ENCODE measurements at regions not wholly inside any gene's neighbourhood (a gene's known extent, or its start where the extent isn't known, plus 50 kb on each side); places are given as distances from the start of the nearest gene placed in this dataset.

DNA sequence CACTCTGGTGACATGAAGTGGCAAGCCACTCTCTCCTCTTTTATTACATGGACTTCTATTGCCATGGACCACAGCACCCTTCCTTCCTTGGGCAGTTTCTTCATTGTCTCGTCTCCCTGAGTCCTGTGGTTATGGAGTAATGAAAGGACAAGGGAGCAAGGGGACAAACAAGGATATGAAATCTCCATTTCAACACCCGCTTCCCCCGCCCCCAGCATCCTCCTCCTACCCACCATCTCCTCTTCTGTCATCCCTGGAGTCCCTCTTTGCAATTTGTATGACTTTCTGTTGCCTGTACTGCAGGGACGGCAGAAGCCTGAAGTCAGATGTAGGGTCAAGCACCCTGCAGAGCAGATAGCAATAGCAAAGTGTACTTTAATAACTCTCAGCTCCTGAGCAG is 300.7 kb upstream of the CLINT1 start:
- DNase-seq (ENCODE audit: low spot score), result no peak

DNA sequence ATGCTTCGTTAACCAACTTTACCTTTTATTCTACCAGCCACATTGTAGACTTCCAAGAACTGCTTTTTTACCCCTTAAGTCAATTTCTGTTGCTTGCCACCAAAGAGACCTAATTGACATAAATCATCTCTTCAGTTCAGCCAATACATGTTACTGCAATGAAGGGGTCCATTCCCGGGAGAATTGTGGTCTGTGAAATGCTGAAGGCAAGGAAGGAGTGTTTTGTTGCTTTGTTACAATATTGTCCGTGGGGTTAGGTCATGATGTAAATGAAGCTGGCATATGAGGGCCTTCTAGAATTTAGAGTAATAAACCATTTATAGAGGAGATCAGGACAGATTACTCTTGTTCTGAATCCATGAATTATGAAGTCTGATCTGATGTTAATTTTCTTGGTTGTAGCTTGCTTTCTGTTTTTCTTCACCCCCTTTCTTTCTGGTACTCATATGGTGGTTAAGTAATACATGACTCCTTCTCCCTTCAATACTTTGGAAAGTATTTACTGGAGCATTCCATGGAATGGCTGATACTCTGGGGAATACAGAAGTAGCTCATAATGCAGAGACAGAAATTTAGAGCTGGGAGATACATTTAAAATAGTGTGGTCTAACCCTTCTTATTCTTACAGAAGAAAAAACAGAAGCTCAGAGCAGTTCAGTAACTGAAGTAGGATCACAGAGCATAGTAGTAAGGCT is 297.0 kb upstream of the CLINT1 start:
- DNase-seq (ENCODE audit: low spot score), result no peak

DNA sequence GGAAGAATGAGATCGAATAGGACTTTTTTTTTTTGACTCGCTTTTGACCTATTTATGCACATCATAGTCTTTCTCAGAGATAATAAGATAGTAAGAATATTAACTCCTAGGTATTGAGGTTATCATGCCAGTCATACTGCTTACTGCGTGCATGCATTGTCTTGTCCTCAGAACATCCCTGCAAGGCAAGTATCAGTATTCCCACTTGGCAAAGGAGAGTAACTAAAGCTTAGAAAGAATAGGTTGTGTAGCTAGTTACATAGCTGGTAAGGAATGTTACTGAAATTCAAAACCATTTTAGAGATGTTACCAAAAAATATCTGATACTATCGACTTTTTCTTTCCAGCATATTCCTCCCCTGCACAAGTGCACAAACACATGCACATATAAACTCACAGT is 296.1 kb upstream of the CLINT1 start:
- no peak for DNase-seq (ENCODE audit: low spot score)

DNA sequence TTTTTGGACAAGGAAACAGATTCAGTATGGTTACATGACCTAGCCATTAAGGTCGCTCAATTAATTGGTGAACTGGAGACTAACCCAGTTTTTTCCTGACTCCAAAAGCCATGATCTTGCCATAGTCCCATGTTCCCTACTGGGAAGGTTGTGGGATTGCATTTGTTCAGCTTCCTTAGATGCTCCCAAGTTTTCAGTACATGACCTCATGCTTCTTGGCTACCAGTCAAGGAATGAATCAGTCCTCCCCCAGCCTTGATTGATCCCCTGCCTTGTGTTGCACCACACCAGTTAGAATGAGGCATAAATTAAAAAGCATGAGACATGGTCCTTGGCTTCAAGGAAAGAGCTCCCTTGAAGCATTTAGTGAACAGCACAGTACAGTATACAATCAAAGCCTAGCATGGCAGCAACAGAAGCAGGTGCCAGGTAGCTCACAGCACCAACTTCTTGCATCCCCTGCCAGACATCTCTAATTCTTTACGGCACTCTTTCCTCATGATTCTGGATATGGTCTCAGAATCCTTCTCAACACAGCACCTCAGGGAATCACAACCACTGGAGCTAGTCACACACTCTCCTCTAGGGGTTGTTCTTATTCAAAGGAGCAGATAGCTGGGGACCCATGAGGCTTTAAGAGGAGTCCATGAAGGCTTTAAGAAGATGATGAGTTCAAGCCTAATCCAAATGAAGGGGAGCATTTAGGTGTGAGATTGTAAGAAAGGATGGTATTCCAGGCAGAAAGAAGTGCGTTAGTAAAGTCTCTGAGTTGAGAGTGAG is 295.5 kb upstream of the CLINT1 start:
- no peak for DNase-seq (ENCODE audit: low spot score)

DNA sequence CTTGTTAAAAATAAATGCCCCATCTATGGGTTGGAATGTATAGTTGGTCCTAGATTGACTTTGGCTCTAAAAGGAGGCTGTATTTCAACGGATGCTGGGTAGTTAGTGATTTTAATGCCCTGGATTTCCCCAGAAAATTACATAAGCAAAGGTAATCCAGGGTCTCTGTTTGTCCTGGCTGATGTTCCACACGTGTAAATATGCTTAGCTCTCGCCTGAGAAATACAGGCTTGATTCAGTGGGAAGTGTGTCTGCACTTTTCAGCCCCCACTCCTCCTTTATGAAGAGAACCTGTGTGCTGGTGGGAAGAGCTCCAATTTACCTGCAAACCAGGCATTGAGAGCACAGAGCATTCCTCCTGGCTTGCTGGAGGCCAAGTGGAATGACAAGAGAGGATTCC is 294.6 kb upstream of the CLINT1 start:
- DNase-seq (ENCODE audit: low spot score), result no peak

DNA sequence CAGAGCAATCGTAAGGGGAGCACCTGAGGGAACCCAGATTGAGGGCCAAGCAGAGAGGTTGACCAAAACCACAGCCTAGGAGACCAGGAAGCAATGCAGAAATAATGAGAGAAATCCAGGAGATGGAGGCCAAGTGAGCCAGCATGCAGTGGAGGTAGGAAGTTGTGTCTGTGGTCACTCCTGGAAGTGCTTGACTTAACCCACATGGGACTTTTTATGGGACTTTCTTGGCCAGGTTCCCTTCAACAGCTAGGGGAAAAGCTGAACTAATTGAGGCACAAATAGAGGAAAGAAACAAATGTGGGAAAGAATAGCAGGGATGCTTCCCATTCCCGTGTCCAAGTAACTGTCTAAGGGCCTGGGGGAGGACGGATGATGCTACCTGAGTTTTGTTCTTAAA is 293.2 kb upstream of the CLINT1 start:
- no peak for DNase-seq (ENCODE audit: low spot score)

DNA sequence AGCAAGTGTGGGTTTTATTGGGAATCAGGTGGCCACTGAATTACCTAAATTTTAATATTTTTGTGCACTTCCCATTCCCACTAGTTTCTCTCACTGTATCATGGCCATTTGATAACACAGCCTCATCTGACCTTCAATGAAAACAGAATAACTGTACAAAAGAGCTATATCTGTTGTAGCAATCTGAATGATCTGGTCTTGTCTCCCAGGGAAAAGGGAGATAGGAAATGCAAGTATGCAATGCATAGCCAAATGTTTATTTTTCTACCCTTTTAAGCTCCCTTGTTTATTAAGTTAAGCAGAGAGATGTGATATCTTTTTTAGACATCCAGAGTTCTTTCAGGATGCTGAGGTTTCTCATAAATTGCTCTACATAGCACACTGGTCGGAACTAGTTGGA is 288.3 kb upstream of the CLINT1 start:
- no peak for DNase-seq (ENCODE audit: low spot score)

DNA sequence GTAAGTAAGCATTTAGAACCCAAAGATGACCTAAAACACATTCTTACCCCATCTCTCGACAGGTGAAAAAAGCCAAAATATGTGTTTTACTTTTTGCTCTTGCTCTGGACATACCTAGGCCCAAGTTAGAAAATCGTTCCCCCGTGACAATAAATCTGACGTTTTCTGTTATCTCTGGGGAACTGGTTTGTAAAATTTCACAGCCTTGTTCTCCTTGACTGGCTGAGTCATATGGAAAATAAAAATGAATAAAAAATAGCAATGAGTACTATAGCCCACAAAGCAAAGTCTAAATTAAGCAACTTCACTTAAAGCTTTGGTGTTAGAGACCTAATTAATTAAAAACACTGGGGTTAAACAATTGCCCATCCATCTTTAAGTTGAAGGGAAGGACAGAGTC is 286.9 kb upstream of the CLINT1 start:
- DNase-seq (ENCODE audit: low spot score), result no peak

DNA sequence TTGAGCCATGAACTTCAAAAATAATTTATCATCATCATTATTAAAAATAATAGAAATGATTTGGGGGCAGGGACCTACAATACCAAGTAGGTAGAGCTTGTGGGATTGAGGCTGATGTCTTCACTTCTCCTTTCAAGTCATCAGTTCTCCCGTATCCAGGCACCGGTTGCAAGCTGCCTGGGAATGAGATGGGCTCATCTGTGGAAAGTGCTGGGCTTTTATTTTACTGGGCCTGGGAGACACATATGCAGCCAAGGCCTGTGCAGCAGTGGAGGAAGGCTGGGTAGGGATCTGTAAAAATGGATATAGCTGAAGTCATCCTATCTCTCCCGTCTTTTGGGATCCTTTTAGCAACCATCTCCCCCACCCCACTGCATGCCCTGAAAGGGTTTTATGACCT is 284.1 kb upstream of the CLINT1 start:
- DNase-seq (ENCODE audit: low spot score), result no peak

DNA sequence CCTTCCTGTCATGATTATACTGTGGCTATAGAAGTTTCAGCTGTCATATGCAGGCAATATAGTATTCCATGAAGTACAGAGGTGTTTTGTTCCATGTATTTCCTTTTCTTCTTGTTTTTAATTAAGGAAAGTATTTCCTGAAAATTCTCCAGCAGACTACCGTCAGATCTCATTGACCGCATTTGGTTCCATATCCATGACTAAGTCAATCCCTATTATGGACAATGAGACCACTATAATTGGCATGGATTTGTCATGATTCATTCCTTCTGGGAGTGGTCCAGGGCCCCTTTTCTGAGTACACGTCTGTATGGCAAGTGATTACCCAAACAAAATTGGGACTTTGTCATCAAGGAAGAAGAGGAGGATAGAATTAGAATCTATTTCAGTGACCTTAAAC is 283.2 kb upstream of the CLINT1 start:
- DNase-seq (ENCODE audit: low spot score), result no peak

DNA sequence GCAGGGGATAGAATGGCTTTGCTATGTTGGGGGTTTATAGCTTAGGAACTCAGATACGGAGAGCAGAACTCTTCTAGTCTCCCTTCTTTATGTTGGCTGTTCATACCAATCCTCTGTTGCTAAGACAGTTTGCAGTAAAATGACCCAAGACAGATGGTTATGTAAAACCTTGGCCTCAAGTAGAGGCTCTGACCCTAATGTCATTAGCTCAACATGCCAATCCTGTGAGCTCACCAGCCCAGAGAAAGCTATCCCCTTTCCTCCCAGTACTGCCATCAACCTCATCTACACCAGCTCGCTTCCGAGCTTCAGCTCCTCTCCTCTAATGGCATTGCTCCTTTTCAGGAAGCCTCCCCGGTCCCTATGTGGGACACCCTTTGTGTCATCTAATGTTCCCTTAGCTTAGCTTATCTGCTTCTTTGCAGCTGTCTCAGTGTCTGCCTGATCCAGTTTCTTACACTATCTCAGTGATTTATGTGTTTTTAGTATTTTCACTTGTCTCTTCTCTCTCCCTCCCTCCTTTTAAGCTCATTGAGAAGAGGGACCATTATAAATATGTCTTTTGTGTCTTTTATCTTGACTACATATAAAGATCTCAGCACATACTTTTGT is 281.3 kb upstream of the CLINT1 start:
- DNase-seq (ENCODE audit: low spot score), result no peak

DNA sequence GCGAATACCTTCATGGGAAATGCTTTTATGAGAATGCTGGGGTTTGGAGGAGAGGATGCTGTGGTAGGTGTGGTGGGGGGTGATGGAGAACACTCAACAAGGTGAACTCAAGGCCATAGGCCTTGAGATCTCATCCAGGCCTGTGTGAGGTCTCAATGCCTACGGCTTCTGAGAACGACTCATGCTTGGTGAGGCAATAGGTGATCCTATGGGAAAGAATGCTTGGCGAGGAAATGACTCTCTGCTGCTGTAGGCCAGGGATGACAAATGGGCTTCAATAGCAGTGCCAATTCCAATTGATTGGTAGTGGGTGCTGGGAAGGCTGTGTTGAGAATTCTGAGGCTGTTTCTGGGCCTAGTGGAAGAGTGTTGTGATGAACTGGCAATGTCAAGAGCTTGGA is 280.2 kb upstream of the CLINT1 start:
- DNase-seq (ENCODE audit: low spot score), result no peak

DNA sequence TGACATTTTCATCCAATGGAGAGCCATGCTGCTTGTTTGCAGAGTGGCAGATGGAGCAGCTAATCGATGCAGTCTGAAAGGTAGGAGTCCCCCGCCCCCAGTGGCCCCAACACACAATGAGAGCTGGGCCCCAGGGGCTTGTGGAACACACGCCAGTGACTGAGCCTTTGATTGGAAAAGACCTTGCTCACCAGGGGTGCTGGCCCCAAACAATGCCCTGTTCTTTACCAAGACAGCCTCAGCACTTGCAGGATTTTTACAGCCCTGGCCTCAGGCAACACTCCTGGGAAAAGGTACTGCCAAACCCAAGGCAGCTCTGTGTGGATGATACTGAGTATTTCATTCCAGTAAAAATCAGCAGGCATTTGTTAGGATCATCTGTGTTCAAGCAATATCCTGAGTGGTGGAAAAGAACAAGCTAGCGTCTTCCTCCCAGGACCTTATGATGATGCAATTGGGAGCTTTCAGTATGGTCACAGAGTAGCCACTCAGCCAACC is 276.8 kb upstream of the CLINT1 start:
- no peak for DNase-seq (ENCODE audit: low spot score)

DNA sequence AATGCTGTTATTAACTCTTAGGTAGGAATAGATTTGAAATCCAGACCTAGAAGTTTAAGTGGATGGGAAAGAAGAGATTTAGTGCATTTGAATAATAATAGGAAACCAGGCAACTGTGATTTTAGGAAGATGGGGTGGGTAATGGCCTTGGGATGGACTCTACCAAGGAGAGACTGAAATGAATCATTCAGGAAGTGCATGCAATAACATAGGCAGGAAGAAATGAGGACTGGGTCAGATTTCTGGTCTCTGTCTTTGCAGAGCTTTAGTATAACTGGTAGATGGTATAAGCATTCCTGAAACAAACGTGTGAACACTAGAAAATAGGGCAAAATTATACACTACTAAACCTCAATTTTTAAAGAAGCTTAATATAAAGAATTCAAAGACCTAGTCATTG is 274.4 kb upstream of the CLINT1 start:
- no peak for DNase-seq (ENCODE audit: low spot score)

DNA sequence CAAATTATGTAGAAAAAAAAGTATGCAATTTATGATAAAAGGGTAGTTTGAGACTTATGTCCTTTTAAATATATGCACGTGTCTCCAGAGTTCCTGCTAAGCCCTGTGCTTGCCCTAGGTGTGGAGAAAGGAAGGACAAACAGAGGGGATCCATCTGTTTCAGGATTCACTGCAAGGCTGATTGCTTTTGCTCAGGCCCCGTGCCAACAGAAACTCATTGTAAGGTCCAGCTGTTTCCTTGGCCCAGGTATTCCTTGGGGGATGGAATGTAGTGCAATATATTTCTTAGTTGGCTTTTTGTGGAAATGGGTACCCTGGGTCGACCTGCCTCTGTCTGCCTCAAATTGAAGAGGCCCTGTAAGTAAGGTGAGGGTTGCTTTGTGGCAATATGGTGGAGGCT is 268.6 kb upstream of the CLINT1 start:
- no peak for DNase-seq (ENCODE audit: low spot score)

DNA sequence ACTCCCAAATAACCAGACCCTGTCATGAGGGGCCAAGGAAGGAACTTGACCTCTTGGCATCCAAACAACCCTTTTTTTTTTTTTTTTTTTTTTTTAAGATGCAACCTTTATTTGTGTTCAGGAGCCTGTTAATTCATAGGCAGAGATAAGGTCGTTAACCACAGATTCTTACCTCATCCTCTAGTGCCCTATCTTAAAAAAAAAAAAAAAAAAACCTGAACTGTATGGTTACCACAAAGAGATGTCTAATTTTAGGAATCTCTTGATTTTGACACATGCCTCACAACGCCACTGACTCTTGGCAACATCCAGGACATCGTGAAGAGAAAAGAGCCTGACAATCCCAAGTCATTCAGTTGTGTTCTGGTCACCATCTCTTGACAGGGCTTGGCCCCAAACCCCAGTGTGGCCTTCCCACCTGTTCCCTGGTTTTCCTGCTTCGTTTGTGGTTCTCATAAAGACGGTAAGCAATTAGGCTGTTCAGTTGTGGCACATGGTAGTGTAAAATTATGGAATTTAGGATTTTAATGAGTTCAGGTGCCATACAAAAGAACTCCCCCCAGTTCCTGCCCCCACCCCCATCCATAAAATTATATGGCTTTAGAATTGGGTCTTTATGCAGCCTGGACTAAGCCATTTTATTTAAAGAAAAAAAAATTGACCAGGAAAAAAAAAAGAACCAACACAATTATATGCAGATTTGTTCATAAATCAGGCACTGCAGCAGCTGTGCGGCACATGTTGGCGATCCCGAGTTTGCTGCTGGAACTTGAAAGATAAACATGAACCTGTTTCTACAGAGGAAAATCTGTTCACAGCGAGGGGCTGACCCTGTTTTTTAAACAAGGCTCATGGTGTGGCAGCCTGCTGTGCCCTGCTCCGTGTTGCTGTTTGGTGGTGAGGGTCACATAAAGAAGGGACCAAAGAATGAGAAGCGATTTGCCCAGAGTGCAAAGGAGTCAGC is 267.8 kb upstream of the CLINT1 start:
- DNase-seq (ENCODE audit: low spot score), result no peak

DNA sequence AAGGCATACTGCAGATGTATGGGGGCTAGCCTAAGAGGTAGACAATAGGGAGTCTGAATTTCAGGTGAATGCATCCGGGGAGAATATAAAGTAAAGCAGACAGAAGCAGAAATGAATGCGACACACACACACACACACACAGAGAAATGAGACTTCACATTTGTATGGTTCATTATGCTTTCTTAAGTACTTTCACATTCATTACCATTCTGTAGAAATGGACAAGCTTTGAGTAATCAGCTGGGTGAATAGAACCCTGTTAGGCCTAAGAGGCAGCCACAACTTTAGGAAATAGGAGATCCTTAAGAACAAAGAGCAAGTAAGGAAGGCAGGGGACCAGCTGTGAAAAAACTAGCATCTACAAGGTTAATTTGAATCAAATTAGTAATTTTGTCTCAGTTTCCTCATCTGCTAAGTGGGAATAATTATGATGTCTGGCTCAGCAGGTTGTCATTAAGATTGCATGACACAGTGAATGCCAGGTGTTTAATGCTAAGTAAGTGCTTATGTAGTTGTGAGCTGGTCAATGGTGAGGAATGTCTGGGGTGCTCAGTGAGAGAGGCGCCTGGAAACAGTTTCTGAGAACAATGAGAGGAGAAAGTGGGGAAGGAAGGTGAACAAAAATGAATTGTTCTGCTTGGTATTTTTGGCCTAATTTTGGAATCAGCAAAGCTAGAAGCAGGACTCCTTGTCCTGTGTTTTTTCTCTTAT is 265.8 kb upstream of the CLINT1 start:
- no peak for DNase-seq (ENCODE audit: low spot score)

DNA sequence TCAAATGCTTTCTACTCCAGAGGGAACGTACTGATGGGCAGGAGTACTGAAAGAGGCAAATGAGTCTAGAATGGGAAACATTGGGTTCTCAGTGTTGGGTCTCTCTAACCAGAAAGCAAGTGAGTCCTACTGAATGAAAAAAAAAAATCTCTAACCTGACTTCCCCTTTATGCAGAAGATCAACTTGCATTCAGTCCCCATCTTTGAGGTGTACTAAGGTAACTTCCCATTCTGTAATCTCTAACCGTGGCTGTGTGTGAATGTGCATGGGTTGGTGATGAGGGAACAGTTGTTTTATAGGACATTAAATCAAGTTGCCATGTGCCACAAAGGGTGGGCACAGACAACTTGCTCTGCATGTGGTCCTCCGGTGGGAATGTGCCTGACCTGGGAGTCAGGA is 264.6 kb upstream of the CLINT1 start:
- no peak for DNase-seq (ENCODE audit: low spot score)

DNA sequence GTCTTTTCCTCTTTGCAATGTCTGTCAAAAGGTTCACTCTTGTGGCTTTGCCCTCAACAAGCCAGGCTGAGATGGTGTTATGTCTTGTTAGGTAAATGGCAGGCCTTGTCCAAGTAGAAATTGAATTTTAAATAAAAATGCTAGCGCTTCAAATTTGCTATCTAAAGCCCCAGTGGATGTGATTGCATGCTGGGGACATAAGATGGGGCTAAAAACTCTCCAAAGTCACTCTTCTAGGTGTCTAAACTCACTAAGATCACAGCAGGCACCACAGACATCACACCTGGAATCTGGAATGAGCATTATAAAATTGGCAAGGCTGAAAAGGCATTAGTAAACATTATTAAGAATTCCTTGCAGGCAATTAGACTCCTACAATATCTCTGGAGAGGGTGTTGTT is 262.7 kb upstream of the CLINT1 start:
- DNase-seq (ENCODE audit: low spot score), result no peak

DNA sequence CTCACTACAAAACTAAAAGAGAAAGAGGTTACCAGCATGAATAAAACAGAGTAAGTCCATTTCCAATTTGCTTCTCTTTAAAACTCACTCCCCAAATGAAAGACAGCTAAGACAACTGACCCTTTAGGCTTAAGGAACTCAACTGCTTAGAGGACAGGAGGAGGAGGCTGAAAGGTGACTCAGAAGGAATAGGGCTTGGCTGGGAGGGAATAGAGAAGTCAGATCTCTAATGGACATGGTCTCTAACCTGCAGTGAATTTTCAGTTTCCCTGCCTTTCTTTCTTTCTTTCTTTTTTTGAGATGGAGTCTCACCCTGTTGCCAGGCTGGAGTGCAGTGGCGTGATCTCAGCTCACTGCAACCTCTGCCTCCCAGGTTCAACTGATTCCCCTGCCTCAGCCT is 261.8 kb upstream of the CLINT1 start:
- DNase-seq (ENCODE audit: low spot score), result no peak

DNA sequence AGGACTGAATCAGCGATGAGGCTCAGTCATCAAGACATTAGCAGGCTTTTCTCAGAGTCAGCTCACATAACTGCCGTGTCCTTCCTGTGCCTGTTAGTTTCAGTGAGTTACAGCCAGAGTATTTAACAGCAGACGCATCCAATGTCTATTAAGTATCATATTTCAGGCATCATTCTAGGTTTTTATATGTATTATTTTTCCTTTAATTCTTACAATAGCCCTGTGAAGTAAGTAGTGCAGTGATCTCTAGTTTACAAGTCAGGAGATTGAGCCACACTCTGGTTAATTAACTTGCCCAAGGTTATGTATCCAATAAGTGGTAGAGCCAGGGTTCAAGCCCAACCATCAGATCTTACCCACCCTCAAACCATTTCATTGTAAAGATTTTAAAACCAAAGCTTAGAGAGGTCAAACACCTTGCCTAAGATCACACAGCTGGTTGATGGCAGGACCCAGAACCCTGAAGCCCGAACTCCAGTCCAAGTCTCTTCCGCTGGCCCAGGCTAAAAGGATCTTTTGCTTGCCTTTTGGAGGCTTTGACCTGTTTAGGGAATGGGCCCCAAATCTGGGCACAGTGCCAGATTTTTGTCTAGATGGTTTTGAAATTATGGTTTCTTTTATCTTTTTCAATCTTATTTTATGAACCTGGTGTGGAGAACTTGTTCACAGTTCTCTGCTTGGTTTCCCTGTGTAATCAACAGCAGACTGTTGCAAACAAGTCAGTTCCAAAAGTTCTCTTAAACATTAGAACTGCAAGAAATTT is 261.2 kb upstream of the CLINT1 start:
- DNase-seq (ENCODE audit: low spot score), result no peak

Measured in CD4-positive, alpha-beta T cell treated with Interleukin-6 at 100 ng/mL for 8 hours (primary cell).